ENCODE measurements at regions not wholly inside any gene's neighbourhood (a gene's known extent, or its start where the extent isn't known, plus 50 kb on each side); places are given as distances from the start of the nearest gene placed in this dataset.

DNA sequence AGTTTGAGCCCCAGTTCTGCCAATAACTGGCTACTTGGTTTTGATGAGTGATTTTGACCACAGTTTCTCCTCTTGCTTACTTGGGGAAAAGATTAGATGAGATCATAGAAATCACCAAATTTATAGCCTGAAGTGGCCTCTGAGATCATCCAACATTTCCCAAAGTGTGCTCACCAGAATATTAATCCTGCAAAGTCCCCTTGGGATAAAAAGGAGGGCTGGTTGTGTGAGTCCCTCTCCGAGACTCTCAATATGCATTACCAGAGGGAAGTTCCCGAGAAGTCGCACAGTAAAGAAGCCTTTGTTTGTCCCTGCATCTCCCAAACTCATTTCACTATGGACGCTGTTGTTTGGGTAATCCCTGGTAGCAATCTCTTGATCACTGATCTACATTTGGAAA, 88.4 kb upstream of the ADRA1B start:
- ATAC-seq (ENCODE audit: low FRiP score) (no peak), DNase-seq (ENCODE audit: low spot score) (no peak)
- TF ChIP-seq, protein P1, sequence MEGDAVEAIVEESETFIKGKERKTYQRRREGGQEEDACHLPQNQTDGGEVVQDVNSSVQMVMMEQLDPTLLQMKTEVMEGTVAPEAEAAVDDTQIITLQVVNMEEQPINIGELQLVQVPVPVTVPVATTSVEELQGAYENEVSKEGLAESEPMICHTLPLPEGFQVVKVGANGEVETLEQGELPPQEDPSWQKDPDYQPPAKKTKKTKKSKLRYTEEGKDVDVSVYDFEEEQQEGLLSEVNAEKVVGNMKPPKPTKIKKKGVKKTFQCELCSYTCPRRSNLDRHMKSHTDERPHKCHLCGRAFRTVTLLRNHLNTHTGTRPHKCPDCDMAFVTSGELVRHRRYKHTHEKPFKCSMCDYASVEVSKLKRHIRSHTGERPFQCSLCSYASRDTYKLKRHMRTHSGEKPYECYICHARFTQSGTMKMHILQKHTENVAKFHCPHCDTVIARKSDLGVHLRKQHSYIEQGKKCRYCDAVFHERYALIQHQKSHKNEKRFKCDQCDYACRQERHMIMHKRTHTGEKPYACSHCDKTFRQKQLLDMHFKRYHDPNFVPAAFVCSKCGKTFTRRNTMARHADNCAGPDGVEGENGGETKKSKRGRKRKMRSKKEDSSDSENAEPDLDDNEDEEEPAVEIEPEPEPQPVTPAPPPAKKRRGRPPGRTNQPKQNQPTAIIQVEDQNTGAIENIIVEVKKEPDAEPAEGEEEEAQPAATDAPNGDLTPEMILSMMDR (IDR thresholded peaks at IDR 0.05) = no peak

DNA sequence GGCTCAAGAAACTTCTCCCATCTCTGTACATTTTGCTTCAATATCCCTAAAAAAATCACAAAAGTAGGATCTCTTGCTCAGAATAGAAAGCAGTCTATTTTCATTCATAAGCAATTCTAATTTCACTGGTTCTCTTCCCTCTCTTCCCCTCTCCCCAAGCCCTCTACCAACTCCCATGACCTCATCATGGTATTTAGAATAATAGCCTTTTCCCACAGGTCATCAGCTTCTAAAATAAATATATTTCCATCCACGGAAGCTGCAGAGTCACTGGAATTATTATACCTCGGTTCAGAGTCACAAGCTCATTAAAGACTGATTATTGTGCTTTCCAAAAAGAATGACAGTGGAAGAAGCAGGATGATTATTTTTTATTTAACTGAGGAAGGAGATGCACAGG, 84.2 kb upstream of the ADRA1B start:
- ATAC-seq (ENCODE audit: low FRiP score) (no peak), DNase-seq (ENCODE audit: low spot score) (no peak)
- TF ChIP-seq, protein P1 (IDR thresholded peaks at IDR 0.05) = no peak

DNA sequence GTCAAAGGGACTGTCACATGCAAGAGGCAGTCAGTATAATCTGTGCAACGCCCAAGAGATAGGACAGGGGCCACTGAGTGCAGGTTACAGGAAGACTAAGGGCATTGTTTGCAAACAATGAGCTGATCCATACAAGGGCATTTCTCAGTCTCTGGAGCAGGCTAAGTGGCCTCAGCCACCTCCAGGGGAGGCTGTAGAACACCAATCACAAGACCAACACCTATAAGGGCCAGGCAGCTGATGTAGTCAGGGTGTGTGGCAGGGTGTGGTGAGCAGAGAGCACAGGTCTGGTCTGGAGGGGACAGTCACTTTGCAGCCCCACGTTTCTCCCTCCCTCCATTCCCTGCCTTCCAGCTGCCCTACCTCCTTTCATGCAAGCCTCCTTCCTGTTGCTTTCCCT, 83.2 kb upstream of the ADRA1B start:
- ATAC-seq (ENCODE audit: low FRiP score) (no peak), DNase-seq (ENCODE audit: low spot score) (no peak)
- TF ChIP-seq, protein P1 (IDR thresholded peaks at IDR 0.05) = no peak

DNA sequence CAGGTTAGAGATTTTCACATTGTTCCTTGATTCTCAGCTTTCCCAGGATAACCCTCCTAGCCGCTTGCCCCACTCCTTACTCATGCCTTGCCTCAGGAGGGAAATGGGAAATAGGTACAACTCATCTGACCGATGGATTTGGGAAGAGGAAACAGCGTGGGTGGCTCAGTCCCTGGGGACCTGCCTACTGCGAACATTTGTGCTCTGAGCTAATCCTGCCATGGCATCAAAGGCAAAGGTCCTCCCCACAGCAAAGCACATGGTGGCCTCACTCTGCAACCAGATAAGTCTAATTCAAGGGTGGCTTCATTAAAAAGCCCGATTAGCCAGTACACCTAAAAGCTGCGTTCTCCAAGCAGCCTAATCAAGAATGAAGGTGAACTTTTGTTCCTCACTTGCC, 82.4 kb upstream of the ADRA1B start:
- DNase-seq (ENCODE audit: low spot score) (no peak), ATAC-seq (ENCODE audit: low FRiP score) (no peak)
- TF ChIP-seq, protein P1 (IDR thresholded peaks at IDR 0.05) = no peak

DNA sequence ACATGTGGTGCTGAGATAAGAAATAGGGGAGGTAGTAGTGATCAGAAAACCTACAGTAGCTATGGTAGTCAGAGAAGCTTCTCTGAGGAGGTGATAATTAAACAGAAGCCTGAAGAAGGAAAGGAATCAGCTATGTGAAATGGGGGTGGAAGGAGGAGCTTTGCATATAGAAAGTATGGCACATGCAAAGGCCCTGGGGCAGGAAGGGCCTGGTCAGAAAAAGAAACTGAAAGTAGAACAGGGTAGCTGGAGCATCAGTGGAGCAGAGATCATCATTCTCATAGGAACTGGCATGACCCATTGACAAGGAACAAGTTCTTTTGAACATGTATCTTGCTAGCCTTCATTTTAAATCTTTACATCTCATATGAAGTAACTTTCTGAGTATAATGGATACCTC, 80.7 kb upstream of the ADRA1B start:
- no peak for DNase-seq (ENCODE audit: low spot score)
- TF ChIP-seq, protein P1 (IDR thresholded peaks at IDR 0.05) = no peak
- ATAC-seq (ENCODE audit: low FRiP score) = no peak

DNA sequence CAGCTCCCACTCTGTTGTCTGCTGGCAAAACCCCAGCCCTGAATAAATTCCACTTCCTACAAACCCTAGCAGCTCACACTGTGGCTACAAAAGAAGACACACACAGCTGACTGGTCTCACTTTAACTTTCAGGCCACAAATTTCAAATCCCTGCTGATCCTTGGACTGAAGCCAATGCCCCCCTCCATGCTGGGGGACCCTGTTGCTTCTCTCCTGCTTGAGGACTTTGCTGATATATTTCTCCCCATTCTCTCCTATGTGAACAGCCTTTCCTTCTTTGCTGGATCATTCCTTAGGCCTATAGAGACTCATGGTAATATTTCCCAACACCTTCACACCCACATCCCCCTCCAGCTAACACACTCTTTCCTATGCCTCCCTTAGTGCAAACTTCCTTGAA, 79.6 kb upstream of the ADRA1B start:
- TF ChIP-seq, protein P1 (IDR thresholded peaks at IDR 0.05) = no peak
- no peak for ATAC-seq (ENCODE audit: low FRiP score)
- no peak for DNase-seq (ENCODE audit: low spot score)

DNA sequence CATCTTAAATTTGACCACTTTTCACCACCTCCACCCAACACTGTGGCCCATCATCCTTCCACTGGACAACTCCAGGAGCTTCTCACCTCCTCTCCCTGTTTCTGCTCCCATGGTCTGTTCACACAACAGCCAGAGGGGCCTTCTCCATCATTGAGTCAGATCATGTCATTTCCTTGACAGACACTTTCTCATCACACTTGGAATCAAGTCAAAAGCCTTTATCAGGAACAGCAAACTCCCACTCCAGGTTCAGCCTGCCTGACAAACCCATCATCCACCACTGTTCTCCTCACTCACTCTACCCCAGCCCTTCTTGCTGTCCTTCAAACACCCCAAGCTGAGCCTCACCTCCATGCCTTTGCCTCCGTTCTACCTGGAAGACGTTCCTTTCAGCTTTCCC, 78.4 kb upstream of the ADRA1B start:
- DNase-seq (ENCODE audit: low spot score) (no peak), ATAC-seq (ENCODE audit: low FRiP score) (no peak)
- TF ChIP-seq, protein P1 (IDR thresholded peaks at IDR 0.05) = no peak
